ENCODE measurements at regions not wholly inside any gene's neighbourhood (a gene's known extent, or its start where the extent isn't known, plus 50 kb on each side); places are given as distances from the start of the nearest gene placed in this dataset.

- Histone ChIP-seq H3K9me3 (no peaks in the 10 kb centered on the region), H3K4me1 (no peaks in the 10 kb centered on the region), H3K36me3 (no peaks in the 10 kb centered on the region), H3K27ac (no peak overlapping the region), H3K4me3 (no peak overlapping the region), H3K27me3 (no peaks in the 10 kb centered on the region)
- intact Hi-C loops (cut with DNase I): no loop called here
- DNase-seq (no peak), ATAC-seq (no peak)
- TF ChIP-seq CTCF (IDR thresholded peaks at IDR 0.05): no peak
Measured at GRCh38 chr5:105945203-105945972, 1725.3 kb downstream of the EFNA5 start.

GRCh38 chr5:105940181-105940580, 1730.6 kb downstream of the EFNA5 start:
- no peak overlapping the region for H3K4me3 ChIP-seq
- DNase-seq: no peak

GRCh38 chr5:105934171-105934570, 1736.6 kb downstream of the EFNA5 start:
- TF ChIP-seq CTCF (IDR thresholded peaks at IDR 0.05): no peak
- Histone ChIP-seq H3K4me1 (no peaks in the 10 kb centered on the region), H3K9me3 (no peaks in the 10 kb centered on the region), H3K27ac (no peak overlapping the region), H3K36me3 (no peaks in the 10 kb centered on the region), H3K4me3 (no peak overlapping the region), H3K27me3 (no peaks in the 10 kb centered on the region)
- intact Hi-C loops (cut with DNase I): no loop called here
- no peak for DNase-seq
- ATAC-seq: no peak

More at GRCh38 chr5:105940181-105940580, 1730.6 kb downstream of the EFNA5 start:
- Histone ChIP-seq H3K4me1 (no peaks in the 10 kb centered on the region), H3K9me3 (no peaks in the 10 kb centered on the region), H3K36me3 (no peaks in the 10 kb centered on the region), H3K27ac (no peak overlapping the region), H3K27me3 (no peaks in the 10 kb centered on the region)
- intact Hi-C loops (cut with DNase I): no loop called here
- TF ChIP-seq CTCF (IDR thresholded peaks at IDR 0.05): no peak
- ATAC-seq: no peak

- Histone ChIP-seq H3K27me3 (no peaks in the 10 kb centered on the region), H3K36me3 (no peaks in the 10 kb centered on the region), H3K4me1 (no peaks in the 10 kb centered on the region), H3K27ac (no peak overlapping the region), H3K4me3 (no peak overlapping the region), H3K9me3 (no peaks in the 10 kb centered on the region)
- DNase-seq (no peak), ATAC-seq (no peak)
- intact Hi-C loops (cut with DNase I): no loop called here
- no peak for TF ChIP-seq CTCF (IDR thresholded peaks at IDR 0.05)
Measured at GRCh38 chr5:105931881-105932421, 1738.8 kb downstream of the EFNA5 start.

GRCh38 chr5:105929858-105930257, 1740.9 kb downstream of the EFNA5 start:
- H3K9me3 ChIP-seq: no peaks in the 10 kb centered on the region
- ATAC-seq: no peak
- no peak for DNase-seq
- no peak overlapping the region for H3K27ac ChIP-seq
- H3K27me3 ChIP-seq: no peaks in the 10 kb centered on the region
- H3K36me3 ChIP-seq: no peaks in the 10 kb centered on the region
- no peak overlapping the region for H3K4me3 ChIP-seq
- no peak for TF ChIP-seq CTCF (IDR thresholded peaks at IDR 0.05)
- intact Hi-C loops (cut with DNase I): no loop called here
- no peaks in the 10 kb centered on the region for H3K4me1 ChIP-seq
